ENCODE measurements at regions not wholly inside any gene's neighbourhood (a gene's known extent, or its start where the extent isn't known, plus 50 kb on each side); places are given as distances from the start of the nearest gene placed in this dataset.

- H3K36me3 Mint-ChIP-seq (ENCODE audit: low read depth): no peaks in the 10 kb centered on the region
Measured at GRCh38 chr2:145100301-145100700, 580.4 kb upstream of the ZEB2 start.

GRCh38 chr2:145096582-145096981, 576.7 kb upstream of the ZEB2 start:
- DNase-seq: no peak
- Histone ChIP-seq H3K9me3 (ENCODE audit: control insufficient read depth in 1 of 2, insufficient read depth in 1 of 2, low read length in 2 of 2) (no peaks in the 10 kb centered on the region), H3K4me3 (ENCODE audit: low read length) (no peak overlapping the region), H3K4me1 (ENCODE audit: insufficient read depth, low read length) (no peaks in the 10 kb centered on the region), H3K27ac (ENCODE audit: low read depth in 1 of 2, low read length in 2 of 2) (no peak overlapping the region), H3K27me3 (ENCODE audit: control insufficient read depth in 1 of 2, insufficient read depth in 2 of 2, low read length in 2 of 2) (no peaks in the 10 kb centered on the region), H3K36me3 (ENCODE audit: insufficient read depth, low read length) (no peaks in the 10 kb centered on the region)
- Mint-ChIP-seq H3K27ac (no peak overlapping the region), H3K9me3 (no peaks in the 10 kb centered on the region), H3K4me3 (no peak overlapping the region), H3K36me3 (ENCODE audit: low read depth) (no peaks in the 10 kb centered on the region), H3K27me3 (no peaks in the 10 kb centered on the region), H3K4me1 (ENCODE audit: low read depth) (no peaks in the 10 kb centered on the region)
- POLR2A ChIA-PET: no interaction called here
- intact Hi-C loops (cut with DNase I, micrococcal nuclease): no loop called here
- ATAC-seq (ENCODE audit: poor library complexity): no peak
- TF ChIP-seq CTCF (IDR thresholded peaks at IDR 0.05): no peak
- CTCF ChIA-PET: no interaction called here

More at GRCh38 chr2:145100301-145100700, 580.4 kb upstream of the ZEB2 start:
- Histone ChIP-seq H3K36me3 (ENCODE audit: insufficient read depth, low read length) (no peaks in the 10 kb centered on the region), H3K27me3 (ENCODE audit: control insufficient read depth in 1 of 2, insufficient read depth in 2 of 2, low read length in 2 of 2) (no peaks in the 10 kb centered on the region), H3K4me3 (ENCODE audit: low read length) (no peak overlapping the region), H3K9me3 (ENCODE audit: control insufficient read depth in 1 of 2, insufficient read depth in 1 of 2, low read length in 2 of 2) (no peaks in the 10 kb centered on the region), H3K4me1 (ENCODE audit: insufficient read depth, low read length) (no peaks in the 10 kb centered on the region), H3K27ac (ENCODE audit: low read depth in 1 of 2, low read length in 2 of 2) (no peak overlapping the region)
- H3K27ac Mint-ChIP-seq: no peak overlapping the region
- H3K9me3 Mint-ChIP-seq: peaks cover 3% of the 10 kb centered on the region
- CTCF ChIA-PET: no interaction called here
- intact Hi-C loops (cut with DNase I, micrococcal nuclease): no loop called here
- H3K27me3 Mint-ChIP-seq: no peaks in the 10 kb centered on the region
- ATAC-seq (ENCODE audit: poor library complexity) (no peak), DNase-seq (no peak)
- POLR2A ChIA-PET: no interaction called here
- H3K4me1 Mint-ChIP-seq (ENCODE audit: low read depth): no peaks in the 10 kb centered on the region
- H3K4me3 Mint-ChIP-seq: no peak overlapping the region
- no peak for TF ChIP-seq CTCF (IDR thresholded peaks at IDR 0.05)

- TF ChIP-seq CTCF (IDR thresholded peaks at IDR 0.05): no peak
- Histone ChIP-seq H3K36me3 (ENCODE audit: insufficient read depth, low read length) (no peaks in the 10 kb centered on the region), H3K4me3 (ENCODE audit: low read length) (no peak overlapping the region), H3K27ac (ENCODE audit: low read depth in 1 of 2, low read length in 2 of 2) (no peak overlapping the region), H3K9me3 (ENCODE audit: control insufficient read depth in 1 of 2, insufficient read depth in 1 of 2, low read length in 2 of 2) (no peaks in the 10 kb centered on the region), H3K4me1 (ENCODE audit: insufficient read depth, low read length) (no peaks in the 10 kb centered on the region), H3K27me3 (ENCODE audit: control insufficient read depth in 1 of 2, insufficient read depth in 2 of 2, low read length in 2 of 2) (no peaks in the 10 kb centered on the region)
- Mint-ChIP-seq H3K27ac (no peak overlapping the region), H3K36me3 (ENCODE audit: low read depth) (no peaks in the 10 kb centered on the region), H3K4me3 (no peak overlapping the region), H3K9me3 (no peaks in the 10 kb centered on the region), H3K27me3 (no peaks in the 10 kb centered on the region), H3K4me1 (ENCODE audit: low read depth) (no peaks in the 10 kb centered on the region)
- ATAC-seq (ENCODE audit: poor library complexity): no peak
- ChIA-PET CTCF (no interaction called here), POLR2A (no interaction called here)
- intact Hi-C loops (cut with DNase I, micrococcal nuclease): no loop called here
- DNase-seq: no peak
Measured at GRCh38 chr2:145095641-145096435, 575.9 kb upstream of the ZEB2 start.
